Naive thymus-derived CD8-positive, alpha-beta T cell (primary cell): ENCODE measurements at regions not wholly inside any gene's neighbourhood (a gene's known extent, or its start where the extent isn't known, plus 50 kb on each side); places are given as distances from the start of the nearest gene placed in this dataset.

Source experiments
- ATAC-seq, 2 donors: fragments of 150-1000 bp; cut with Tn5 transposase in 1 of 2; sonication (Bioruptor Pico), chemical (Tn5 transposase) in 1 of 2; 1 replicate in 1 of 2; 2 replicates in 1 of 2; pipeline ENCODE4 v1.10.0; 2021; ENCODE audit warnings: mild to moderate bottlenecking in 2 of 2, moderate library complexity in 2 of 2
- POLR2A ChIA-PET: fragments of 350-600 bp; sonication (Branson Sonifier 250); formaldehyde crosslinking; loops from one replicate; lab custom pipeline; 2021; ENCODE audit warnings: antibody characterized with exemption; lab: Charles Lee
- DNase-seq, 10 donors: peaks; one replicate each; pipeline versions ENCODE4 v3.0.0 to v3.0.0-alpha.2; 2020 to 2022
- H3K27ac Mint-ChIP-seq, 10 donors: one replicate each; pipeline ENCODE4 v1.8.0; 2020 to 2022; ENCODE audit warnings: mild to moderate bottlenecking in 10 of 10, mixed read lengths in 10 of 10, moderate library complexity in 4 of 10, inconsistent platforms in 1 of 10
- H3K27me3 Mint-ChIP-seq, 5 donors: one replicate each; pipeline ENCODE4 v1.8.0; 2021 to 2022; ENCODE audit warnings: mixed read lengths in 5 of 5
- H3K36me3 Mint-ChIP-seq, 3 donors: one replicate each; pipeline ENCODE4 v1.8.0; 2020 to 2022; ENCODE audit warnings: mixed read lengths in 3 of 3, mild to moderate bottlenecking in 2 of 3, inconsistent platforms in 1 of 3
- H3K4me1 Mint-ChIP-seq, 4 donors: one replicate each; pipeline ENCODE4 v1.8.0; 2021 to 2022; ENCODE audit warnings: mixed read lengths in 4 of 4
- H3K4me3 Mint-ChIP-seq, 10 donors: one replicate each; pipeline ENCODE4 v1.8.0; 2020 to 2022; ENCODE audit warnings: mild to moderate bottlenecking in 10 of 10, mixed read lengths in 10 of 10, moderate library complexity in 6 of 10, inconsistent platforms in 1 of 10
- H3K9me3 Mint-ChIP-seq, 9 donors: one replicate each; pipeline ENCODE4 v1.8.0; 2020 to 2022; ENCODE audit warnings: mixed read lengths in 9 of 9, mild to moderate bottlenecking in 3 of 9, inconsistent platforms in 1 of 9, moderate library complexity in 1 of 9

DNA sequence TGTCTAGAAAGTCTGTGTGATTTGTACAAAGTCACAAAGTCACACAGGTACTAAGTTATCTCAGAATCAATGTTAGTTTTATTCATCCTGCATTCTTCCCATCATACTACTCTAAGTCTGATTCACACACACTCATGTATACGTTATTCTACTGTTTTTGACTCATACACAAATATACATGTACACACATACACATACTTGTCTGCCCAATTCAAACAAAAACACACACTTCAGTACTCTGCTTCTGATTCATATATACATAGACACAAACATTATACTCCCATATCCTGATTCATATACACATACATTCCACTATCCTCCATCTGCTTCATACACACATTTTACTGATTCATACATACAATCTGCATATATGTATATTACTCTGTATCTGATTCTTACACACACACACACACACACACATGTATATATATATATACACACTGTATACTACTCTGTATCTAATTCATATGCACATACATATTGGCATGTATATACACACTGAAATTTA lies 69.3 kb downstream of the KLF12 start:
- no peaks in the 10 kb centered on the region for H3K9me3 Mint-ChIP-seq
- H3K36me3 Mint-ChIP-seq: peaks cover 0 to 8% (median 7%) of the 10 kb centered on the region in 3 donors
- ATAC-seq (no peak), DNase-seq (no peak)
- H3K27ac Mint-ChIP-seq: peak overlapping the region in 4 of 10 donors; percentile 1 to 80 (median 2)
- H3K4me3 Mint-ChIP-seq: no peak overlapping the region
- H3K27me3 Mint-ChIP-seq: no peaks in the 10 kb centered on the region
- H3K4me1 Mint-ChIP-seq: peaks cover 48 to 96% (median 88%) of the 10 kb centered on the region in 4 donors
- POLR2A ChIA-PET: no interaction called here

DNA sequence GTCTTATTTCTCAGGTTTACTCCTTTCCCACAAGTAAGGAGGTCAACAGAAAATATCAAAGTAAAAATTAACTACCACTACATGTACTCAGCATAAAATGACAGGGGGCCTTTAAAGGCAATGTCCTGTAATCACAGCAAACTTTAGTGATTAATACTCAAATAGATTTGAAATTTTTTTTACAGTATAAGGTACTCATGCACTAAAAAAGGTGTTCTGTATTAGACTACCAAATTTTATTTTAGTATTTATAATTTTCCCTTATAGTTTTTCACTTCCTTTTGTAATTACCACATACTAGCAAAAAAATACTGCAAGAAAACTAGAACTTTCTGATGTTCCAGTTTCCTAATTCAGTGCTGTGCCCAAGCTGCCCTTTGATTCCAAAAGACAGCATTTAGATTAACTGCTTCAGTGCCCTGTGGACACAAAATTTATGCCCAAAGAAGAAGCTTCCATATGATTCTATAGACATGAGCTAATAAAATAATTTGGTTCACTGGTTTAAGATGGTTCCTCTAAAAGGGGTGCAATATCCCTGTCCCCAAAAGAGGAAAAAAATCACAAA lies 70.6 kb downstream of the KLF12 start:
- H3K4me3 Mint-ChIP-seq: peak overlapping the region in 5 of 10 donors; percentile 57 to 73 (median 59)
- H3K27me3 Mint-ChIP-seq: no peaks in the 10 kb centered on the region
- peaks cover 45 to 96% (median 84%) of the 10 kb centered on the region in 4 donors for H3K4me1 Mint-ChIP-seq
- H3K9me3 Mint-ChIP-seq: no peaks in the 10 kb centered on the region
- peaks cover 0 to 15% (median 10%) of the 10 kb centered on the region in 3 donors for H3K36me3 Mint-ChIP-seq
- ATAC-seq (no peak), DNase-seq (no peak)
- POLR2A ChIA-PET: interaction anchor here (0.7 to 2.8 kb wide), 3 partner anchors 21 to 316 kb away, joined by 3 to 19 read pairs (median 4); partner anchors contain the start of gene KLF12
- peak overlapping the region in 5 of 10 donors; percentile 35 to 80 (median 76) for H3K27ac Mint-ChIP-seq

DNA sequence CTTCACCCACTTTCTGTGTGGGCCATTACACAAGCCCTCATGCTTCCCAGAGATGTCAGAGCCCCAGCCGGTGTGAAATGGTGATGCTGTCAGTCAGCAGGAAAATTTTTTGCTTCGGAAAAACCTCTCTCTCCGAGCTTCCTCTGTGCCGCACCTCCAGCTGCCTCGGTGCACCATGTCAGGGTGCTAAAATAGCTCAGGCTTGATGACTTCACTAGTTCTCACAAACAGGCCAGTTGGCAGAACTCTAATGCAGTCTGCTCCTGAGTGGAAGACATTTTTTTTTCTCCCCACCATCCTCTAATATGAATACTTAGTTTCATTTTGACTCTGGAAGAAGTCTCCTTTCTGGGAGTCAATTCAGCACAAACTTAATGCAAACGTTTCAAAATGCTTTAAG lies 71.3 kb downstream of the KLF12 start:
- peak overlapping the region; percentile 35 to 91 (median 77) for H3K27ac Mint-ChIP-seq
- no peaks in the 10 kb centered on the region for H3K27me3 Mint-ChIP-seq
- no peaks in the 10 kb centered on the region for H3K9me3 Mint-ChIP-seq
- H3K36me3 Mint-ChIP-seq: peaks cover 0 to 15% (median 10%) of the 10 kb centered on the region in 3 donors
- no peak for DNase-seq
- peak overlapping the region; percentile 23 to 82 (median 68) for H3K4me3 Mint-ChIP-seq
- POLR2A ChIA-PET: interaction anchor here (0.7 to 2.8 kb wide), 6 partner anchors 8 to 316 kb away, joined by 3 to 19 read pairs (median 5); partner anchors contain the start of gene KLF12
- H3K4me1 Mint-ChIP-seq: peaks cover 45 to 91% (median 82%) of the 10 kb centered on the region in 4 donors
- no peak for ATAC-seq

DNA sequence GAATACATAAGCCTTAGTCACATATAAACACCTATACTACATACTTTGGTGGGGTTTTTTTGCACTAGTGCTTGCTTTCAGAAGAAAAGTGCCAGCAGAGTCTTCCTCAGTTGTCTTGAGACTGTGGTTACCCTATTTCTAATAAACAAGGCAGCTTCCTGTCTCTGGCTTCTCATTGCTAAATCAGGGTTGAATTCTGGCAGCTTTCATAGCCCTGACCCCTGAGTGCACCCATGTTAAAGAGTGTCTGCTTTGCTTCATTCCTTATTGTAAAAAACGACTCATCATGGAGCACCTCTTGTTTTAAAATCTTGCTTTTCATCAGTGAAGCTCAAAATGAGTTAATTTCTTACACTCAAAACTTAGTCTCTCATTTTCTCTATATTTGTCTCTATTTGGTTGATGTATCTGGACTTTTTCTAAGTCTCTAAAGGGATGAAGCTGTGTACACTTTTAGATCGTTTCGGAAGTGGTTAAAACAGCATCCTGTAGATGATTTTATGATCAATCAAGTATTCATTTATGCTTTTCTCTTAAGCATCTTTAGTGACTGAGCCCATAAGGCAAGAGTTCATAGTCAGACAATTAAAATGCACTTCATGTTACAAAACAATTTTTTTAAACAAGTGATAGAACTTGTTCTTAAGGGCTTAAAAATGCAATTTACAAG lies 72.1 kb downstream of the KLF12 start:
- Mint-ChIP-seq H3K9me3 (no peaks in the 10 kb centered on the region), H3K4me3 (peak overlapping the region; percentile 23 to 82 (median 59)), H3K27me3 (no peaks in the 10 kb centered on the region), H3K36me3 (peaks cover 0 to 18% (median 12%) of the 10 kb centered on the region in 3 donors), H3K4me1 (peaks cover 45 to 90% (median 82%) of the 10 kb centered on the region in 4 donors), H3K27ac (peak overlapping the region; percentile 35 to 88 (median 66))
- ATAC-seq (peak; percentile 85 to 94), DNase-seq (peak in 4 of 10 donors; percentile 31 to 63 (median 54))
- POLR2A ChIA-PET: interaction anchor here (0.6 to 2.8 kb wide), 7 partner anchors 8 to 226 kb away, joined by 3 to 19 read pairs (median 6); partner anchors contain the start of gene KLF12

DNA sequence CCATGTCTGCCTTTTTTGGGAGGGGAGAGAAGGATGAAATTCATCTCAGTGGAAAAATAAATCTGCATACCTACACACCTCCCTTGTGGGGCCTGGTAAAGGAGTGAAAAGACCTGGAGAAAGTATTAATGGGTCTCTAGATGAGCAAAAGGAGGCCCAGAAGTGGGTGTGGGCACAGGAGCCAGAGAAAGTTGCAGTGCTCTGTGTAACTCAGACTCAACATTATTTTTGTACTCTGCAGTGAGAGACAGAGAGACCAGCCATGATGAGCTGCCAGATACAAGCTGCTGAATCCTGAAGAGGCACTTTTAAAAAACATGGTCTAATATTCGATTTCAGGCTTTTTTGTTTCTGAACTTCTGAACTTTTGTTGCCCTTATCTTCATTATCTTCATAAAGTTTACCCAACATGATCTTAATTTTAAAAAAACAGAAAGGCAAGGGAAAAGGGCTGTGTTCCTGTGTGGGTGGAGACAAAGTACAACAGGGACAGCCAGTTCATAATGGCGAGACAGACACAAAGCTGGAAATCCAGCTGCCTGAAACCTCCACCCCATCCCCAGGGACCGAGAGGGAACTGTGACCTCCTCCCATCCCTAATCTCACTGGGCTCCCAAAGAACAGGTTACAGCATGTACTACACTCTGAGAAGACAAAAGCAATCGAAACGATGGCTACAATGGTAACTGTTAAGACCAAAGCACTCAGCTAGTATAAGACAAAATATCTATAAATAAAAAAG lies 77.2 kb downstream of the KLF12 start:
- POLR2A ChIA-PET: interaction anchor here (1.2 kb wide), 1 partner anchor 11 kb away, joined by 3 read pairs; no protein-coding TSS in a partner anchor
- Mint-ChIP-seq H3K27me3 (no peaks in the 10 kb centered on the region), H3K9me3 (peaks cover 0 to 4% (median 0%) of the 10 kb centered on the region in 9 donors), H3K4me3 (peak overlapping the region in 1 of 10 donors; percentile 3), H3K27ac (peak overlapping the region in 8 of 10 donors; percentile 9 to 66 (median 40)), H3K36me3 (peaks cover 4 to 13% (median 9%) of the 10 kb centered on the region in 3 donors), H3K4me1 (peaks cover 47 to 91% (median 83%) of the 10 kb centered on the region in 4 donors)
- DNase-seq (no peak), ATAC-seq (no peak)

DNA sequence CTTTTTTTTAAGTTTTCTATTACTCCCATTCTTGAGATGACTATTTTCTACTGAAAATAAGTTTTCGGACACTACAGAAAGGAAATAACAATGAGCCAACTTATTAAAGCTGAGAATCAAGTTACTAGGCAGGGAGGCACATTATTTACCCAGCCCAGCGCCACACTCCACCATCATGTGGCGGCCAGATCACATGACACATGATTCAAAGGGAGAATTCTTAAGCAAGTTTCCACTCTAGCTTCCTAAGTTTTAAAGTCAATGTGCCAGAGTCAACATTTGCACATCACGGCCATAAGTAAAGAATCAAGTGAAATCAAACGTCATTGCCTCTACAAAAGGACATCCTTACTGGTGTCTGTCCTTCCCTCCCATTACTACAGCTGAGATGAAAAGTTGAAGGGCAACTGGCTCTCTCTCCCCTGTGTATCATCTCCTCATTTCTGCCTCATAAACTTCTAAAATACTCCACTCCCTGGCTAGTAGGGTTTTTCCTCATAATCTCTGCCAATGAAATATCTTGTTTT lies 81.7 kb downstream of the KLF12 start:
- Mint-ChIP-seq H3K27ac (peak overlapping the region in 4 of 10 donors; percentile 52 to 76 (median 54)), H3K4me1 (peaks cover 59 to 98% (median 90%) of the 10 kb centered on the region in 4 donors), H3K9me3 (peaks cover 0 to 4% (median 0%) of the 10 kb centered on the region in 9 donors), H3K4me3 (no peak overlapping the region), H3K27me3 (no peaks in the 10 kb centered on the region), H3K36me3 (peaks cover 4 to 11% (median 10%) of the 10 kb centered on the region in 3 donors)
- no peak for DNase-seq
- no peak for ATAC-seq
- POLR2A ChIA-PET: no interaction called here

DNA sequence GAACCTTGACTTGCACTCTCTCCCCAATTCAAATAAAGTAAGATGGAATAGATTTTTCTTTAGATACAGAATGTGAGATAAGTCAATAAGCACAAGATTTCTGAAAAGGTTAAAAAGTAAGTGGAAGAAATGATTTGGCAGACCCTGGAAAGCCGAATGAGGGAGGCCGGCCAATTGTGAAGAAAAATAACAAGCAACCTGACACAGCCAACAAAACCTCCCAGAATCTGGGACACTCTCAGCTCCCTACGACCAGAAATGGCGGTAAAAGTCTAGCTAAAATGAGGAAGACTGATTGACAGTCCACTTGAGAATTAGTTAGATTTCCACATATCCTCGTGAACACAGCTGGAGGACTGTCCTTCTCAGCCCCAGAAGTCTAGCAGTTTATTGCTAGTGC lies 85.4 kb downstream of the KLF12 start:
- POLR2A ChIA-PET: interaction anchor here (1.2 kb wide), 1 partner anchor 85 kb away, joined by 3 read pairs; no protein-coding TSS in a partner anchor
- no peak overlapping the region for H3K4me3 Mint-ChIP-seq
- H3K27me3 Mint-ChIP-seq: no peaks in the 10 kb centered on the region
- ATAC-seq: no peak
- H3K27ac Mint-ChIP-seq: peak overlapping the region in 6 of 10 donors; percentile 6 to 73 (median 46)
- H3K36me3 Mint-ChIP-seq: peaks cover 10 to 24% (median 12%) of the 10 kb centered on the region in 3 donors
- DNase-seq: no peak
- peaks cover 46 to 88% (median 72%) of the 10 kb centered on the region in 4 donors for H3K4me1 Mint-ChIP-seq
- H3K9me3 Mint-ChIP-seq: peaks cover 0 to 5% (median 0%) of the 10 kb centered on the region in 9 donors

DNA sequence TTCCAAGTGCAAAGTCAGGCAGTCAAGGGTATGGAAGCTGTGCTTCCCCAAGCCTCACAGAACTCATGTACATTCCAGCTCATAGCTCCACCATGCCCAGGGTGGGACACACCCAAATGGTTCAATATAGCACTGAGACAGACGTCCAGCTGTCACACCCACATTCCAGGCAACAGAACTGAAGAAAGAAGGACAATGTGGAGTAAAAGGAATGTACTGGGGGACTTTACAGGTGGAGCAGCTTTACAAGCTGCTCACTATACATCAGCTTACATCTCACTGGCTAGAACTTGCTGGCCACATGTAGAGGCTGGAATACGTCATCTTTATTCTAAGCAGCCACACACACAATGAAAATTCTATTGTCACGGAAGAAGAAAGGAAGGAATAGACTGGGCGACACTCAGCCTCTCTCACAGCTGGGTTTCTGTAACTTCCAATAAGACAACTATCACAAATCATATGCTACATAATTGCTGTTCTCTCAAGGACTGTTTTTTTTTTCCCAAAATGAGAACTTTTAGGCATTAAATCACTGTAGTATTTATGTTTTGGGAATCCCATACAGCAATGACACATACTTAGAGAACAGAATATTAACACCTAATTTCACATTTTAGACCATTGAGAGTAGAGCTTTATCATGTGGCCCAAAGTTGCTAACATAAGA lies 86.1 kb downstream of the KLF12 start:
- Mint-ChIP-seq H3K27ac (peak overlapping the region in 5 of 10 donors; percentile 0 to 73 (median 53)), H3K36me3 (peaks cover 10 to 24% (median 12%) of the 10 kb centered on the region in 3 donors), H3K27me3 (no peaks in the 10 kb centered on the region), H3K4me3 (no peak overlapping the region), H3K9me3 (peaks cover 0 to 5% (median 0%) of the 10 kb centered on the region in 9 donors), H3K4me1 (peaks cover 51 to 88% (median 73%) of the 10 kb centered on the region in 4 donors)
- DNase-seq (no peak), ATAC-seq (no peak)
- POLR2A ChIA-PET: interaction anchor here (1.2 kb wide), 1 partner anchor 86 kb away, joined by 3 read pairs; no protein-coding TSS in a partner anchor

DNA sequence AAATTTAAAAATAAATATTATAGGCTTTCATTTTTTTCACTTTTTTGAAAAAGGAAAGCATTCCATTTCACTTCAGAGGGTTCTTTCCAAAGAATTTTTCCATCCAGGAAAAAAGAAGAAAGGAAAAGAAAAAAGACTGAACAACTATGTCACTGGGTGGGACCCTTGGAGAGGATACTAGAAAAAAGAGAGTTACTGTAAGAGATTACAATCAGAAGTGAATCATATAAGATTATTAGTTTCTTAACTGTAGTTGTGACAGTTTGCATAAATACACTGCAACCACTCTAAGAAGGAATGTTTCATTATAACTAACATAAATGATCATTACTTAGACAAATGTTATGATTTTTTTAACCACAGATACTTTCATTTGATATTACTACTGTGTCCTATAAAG lies 87.8 kb downstream of the KLF12 start:
- Mint-ChIP-seq H3K36me3 (peaks cover 5 to 29% (median 12%) of the 10 kb centered on the region in 3 donors), H3K9me3 (peaks cover 0 to 2% (median 0%) of the 10 kb centered on the region in 9 donors), H3K27me3 (no peaks in the 10 kb centered on the region), H3K4me3 (no peak overlapping the region), H3K4me1 (peaks cover 51 to 88% (median 74%) of the 10 kb centered on the region in 4 donors), H3K27ac (peak overlapping the region in 2 of 10 donors; percentile 11 to 17)
- POLR2A ChIA-PET: no interaction called here
- DNase-seq (no peak), ATAC-seq (no peak)

DNA sequence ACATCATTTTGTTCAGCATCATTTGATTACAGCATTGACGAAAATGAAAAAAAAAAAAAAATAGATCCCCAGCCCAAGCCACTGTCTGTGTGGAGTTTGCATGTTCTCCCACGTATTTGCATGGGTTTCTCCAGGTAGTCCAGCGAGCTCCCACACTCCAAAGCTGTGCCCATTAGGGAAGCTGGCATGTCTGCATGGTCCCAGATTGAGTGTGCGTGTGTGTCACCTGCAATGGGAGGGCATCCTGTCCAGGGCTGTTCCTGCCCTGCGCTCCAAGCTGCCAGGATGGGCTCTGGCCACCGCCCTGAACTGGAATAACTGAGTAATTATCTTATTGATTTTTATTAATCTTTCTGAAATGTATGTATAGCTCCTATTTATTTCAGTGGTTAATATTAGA lies 88.6 kb downstream of the KLF12 start:
- Mint-ChIP-seq H3K4me3 (no peak overlapping the region), H3K9me3 (peaks cover 0 to 2% (median 0%) of the 10 kb centered on the region in 9 donors), H3K27ac (peak overlapping the region in 1 of 10 donors; percentile 6), H3K36me3 (peaks cover 5 to 29% (median 12%) of the 10 kb centered on the region in 3 donors), H3K4me1 (peaks cover 49 to 88% (median 73%) of the 10 kb centered on the region in 4 donors), H3K27me3 (no peaks in the 10 kb centered on the region)
- ATAC-seq (no peak), DNase-seq (no peak)
- POLR2A ChIA-PET: no interaction called here

DNA sequence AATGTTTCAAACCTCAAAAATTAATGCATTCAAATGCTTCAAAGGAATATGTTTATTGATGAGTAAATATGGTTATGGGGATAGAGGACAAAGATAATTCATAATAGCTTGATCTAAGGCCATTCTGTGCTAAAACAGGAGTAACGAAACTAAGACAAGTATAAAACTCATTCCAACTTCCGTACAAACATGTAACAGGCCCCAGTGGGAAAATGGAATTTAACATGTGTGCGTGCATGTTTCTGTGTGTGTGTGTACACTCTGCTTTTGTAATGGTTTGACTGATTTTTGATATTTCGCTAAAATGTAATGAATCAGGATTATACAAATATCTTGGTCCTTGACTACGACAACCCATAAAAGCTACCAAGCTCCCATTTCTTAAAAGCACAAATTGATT lies 91.0 kb downstream of the KLF12 start:
- Mint-ChIP-seq H3K4me3 (no peak overlapping the region), H3K9me3 (peaks cover 0 to 2% (median 0%) of the 10 kb centered on the region in 9 donors), H3K36me3 (peaks cover 0 to 18% (median 9%) of the 10 kb centered on the region in 3 donors), H3K27ac (no peak overlapping the region), H3K27me3 (no peaks in the 10 kb centered on the region), H3K4me1 (peaks cover 33 to 86% (median 64%) of the 10 kb centered on the region in 4 donors)
- POLR2A ChIA-PET: no interaction called here
- no peak for ATAC-seq
- DNase-seq: no peak
